HG03378 (cell line): ENCODE measurements at regions not wholly inside any gene's neighbourhood (a gene's known extent, or its start where the extent isn't known, plus 50 kb on each side); places are given as distances from the start of the nearest gene placed in this dataset.
"Not testable (repeated sequence)": the region's sequence is repeated elsewhere in the genome, so short reads cannot be mapped to it uniquely, and the experiment has no call there.

ENCODE experiments used
- ATAC-seq: cut with Tn5 transposase; IDR thresholded peaks from one replicate; pipeline ENCODE4 v1.9.1; 2021; ENCODE audit warnings: mild to moderate bottlenecking, moderate library complexity; ENCODE audit not compliant: unreplicated experiment

GRCh38 chr3:164018500-164018899 lies 1059.8 kb downstream of the SI start:
- ATAC-seq, result no peak

DNA sequence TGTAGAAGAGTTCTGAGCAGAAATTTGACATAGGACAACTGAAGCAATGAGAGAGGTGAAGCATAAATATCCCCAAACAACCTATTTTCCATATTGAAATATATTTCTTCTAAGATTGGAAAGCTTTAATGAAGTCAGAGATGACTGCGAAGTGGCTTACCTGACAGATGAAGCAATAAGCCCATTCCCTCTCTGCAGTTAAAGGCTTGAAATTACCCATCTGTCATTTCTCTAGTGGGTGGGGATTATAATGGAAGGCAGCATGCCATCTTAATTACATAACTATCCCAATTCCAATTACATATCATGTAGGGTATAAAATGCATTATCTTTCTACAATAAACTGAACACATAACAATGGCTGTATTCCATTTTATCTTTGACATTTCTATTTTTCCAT lies 1070.5 kb downstream of the SI start:
- no peak for ATAC-seq

DNA sequence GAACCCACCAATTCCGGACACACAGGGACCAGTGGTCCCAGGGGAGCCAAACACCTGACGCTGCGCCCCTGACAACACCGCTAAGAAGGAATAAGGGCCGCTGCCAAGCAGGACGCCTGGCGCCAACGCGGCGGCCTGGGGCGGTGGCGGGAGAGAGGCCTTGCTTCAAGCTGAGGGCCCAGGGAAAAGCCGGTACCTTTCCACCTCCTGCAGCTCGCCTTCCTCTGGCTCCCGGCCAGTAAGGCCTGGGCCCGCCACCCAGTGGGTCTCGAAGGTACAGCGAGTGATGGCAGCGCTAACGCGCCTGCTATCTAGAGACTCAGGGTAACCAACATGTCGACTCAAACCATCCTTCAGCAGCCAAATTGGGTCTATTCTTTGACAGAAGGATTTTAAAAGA lies 1074.1 kb downstream of the SI start:
- no peak for ATAC-seq

GRCh38 chr3:164003016-164003415 lies 1075.3 kb downstream of the SI start:
- ATAC-seq, result not testable (repeated sequence)

DNA sequence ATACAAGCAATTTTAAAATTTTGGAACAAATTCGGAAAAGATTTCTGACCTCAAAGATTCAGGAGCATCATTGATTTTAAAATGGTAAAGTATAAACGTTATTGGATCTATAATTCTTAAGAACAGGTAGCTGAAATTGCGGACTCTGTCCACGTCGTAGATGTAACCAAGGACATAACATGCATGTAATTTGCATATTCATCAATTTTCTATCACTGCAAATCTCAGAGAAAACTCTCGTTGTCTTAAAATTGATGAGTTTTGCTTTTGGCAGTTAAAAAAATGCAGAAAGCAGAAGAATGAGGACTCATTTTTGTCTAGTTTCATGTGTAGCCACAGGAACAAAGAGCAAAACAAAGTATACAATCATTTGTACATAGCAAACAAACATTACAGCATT lies 1094.4 kb downstream of the SI start:
- no peak for ATAC-seq

- ATAC-seq, result no peak
Observed at GRCh38 chr3:163971861-163972260, 1106.4 kb downstream of the SI start.

- no peak for ATAC-seq
Observed at GRCh38 chr3:163957072-163957471, 1121.2 kb downstream of the SI start.

DNA sequence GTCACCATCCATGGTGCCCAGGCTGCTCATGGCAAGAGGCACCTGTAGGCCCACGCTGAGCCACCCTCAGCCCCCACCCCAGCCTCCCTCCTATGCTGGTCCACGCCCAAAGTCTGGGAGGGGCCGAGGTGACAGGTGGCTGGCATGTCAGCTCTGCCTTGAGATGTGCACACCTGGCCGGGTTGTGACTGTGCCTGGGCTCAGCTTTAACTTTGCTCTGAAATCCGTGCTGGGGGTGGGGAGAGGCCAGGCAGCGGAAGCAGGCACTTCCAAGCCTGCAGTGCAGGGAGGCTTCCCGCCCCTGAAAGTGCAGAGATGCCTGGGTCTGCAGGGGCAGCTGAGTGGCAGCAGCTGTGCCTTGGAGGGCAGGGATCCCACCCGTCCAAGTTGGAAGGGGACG lies 1124.8 kb downstream of the SI start:
- ATAC-seq, result no peak

- ATAC-seq, result no peak
Observed at GRCh38 chr3:163952499-163952898, 1125.8 kb downstream of the SI start.

DNA sequence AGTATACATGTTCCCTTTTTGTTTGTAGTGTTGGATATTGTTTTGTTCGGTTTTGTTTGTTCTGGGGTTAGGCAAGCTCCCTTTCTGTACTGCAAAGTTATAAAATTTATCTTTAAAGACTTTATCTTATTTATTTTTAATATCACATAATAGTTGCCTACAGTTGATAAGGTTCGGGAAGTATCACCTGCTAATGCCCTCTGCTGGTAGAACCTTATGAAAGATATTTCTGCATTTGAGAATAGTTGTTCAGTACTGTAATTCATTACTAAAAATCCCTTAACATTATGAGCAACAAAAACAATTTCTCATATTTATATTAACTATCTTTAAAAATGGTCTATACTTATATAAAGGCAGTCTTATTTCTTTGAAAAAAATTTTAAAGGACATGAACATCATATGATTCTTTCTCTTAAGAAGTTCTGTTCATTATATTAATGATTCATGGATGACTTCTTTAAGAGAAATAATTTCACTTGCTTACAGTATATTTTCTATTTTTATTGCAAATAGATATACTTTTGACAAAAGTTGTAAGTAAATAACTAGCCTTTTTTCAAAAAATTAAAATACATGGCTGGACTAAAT lies 1126.8 kb downstream of the SI start:
- no peak for ATAC-seq

- no peak for ATAC-seq
Observed at GRCh38 chr3:163946785-163947184, 1131.5 kb downstream of the SI start.

DNA sequence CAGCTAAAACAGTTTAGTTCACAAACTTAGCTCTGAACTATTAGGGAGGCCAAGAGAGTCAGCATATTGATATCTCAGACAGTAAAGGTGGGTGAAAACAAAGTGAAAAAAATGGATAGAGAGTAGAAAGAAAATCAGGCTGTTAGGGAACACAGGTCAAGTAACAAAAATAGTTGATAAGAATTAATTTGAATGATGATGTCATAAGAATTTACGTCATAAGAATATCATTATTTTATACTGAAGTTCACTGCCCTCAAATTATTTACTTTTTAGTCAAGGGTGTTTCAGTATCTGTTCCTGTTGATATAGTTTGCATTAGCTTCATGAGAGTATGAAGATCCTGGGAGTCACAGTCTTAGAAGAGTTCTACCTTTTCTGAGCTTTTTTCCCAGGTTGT lies 1134.6 kb downstream of the SI start:
- no peak for ATAC-seq

- ATAC-seq, result no peak
Observed at GRCh38 chr3:163939926-163940325, 1138.4 kb downstream of the SI start.

GRCh38 chr3:163936543-163936942 lies 1141.8 kb downstream of the SI start:
- no peak for ATAC-seq

DNA sequence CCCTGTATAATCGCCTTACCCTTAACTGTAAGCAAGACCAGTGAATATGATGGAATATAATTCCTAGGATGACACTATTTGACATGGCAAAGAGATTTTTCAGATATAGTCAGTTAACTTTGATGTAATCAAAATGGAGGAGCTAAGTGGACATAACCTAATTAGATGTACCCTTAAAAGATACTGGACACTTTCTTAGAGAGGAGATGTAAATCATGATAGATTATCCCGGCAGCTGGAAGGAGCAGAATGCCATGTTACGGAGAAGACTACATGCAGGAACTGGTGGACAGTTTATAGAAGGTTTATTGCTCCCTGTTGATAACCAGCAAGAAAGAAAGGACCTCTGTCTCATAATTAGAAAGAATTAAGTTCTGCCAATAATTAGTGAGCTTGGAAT lies 1142.9 kb downstream of the SI start:
- no peak for ATAC-seq

- ATAC-seq, result no peak
Observed at GRCh38 chr3:163929069-163929652, 1149.1 kb downstream of the SI start.

GRCh38 chr3:163927521-163927920 lies 1150.8 kb downstream of the SI start:
- no peak for ATAC-seq

- no peak for ATAC-seq
Observed at GRCh38 chr3:163924600-163924999, 1153.7 kb downstream of the SI start.

DNA sequence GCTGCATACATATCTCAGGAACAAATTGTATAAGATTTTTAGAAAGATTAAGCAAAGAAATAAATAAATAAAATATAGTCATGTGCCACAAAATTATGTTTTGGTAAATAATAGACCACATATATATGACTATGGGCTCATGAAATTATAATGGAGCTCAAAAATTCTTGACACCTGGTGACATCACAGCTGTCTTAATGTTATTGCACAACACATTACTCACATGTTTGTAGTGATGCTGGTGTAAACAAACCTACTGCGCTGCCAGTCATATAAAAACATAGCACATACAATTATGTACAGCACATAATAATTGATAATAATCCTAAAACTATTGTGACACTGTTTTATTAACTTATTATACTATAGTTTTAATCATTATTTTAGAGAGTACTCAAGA lies 1159.1 kb downstream of the SI start:
- no peak for ATAC-seq

- ATAC-seq, result no peak
Observed at GRCh38 chr3:163916596-163917560, 1161.4 kb downstream of the SI start.

- ATAC-seq, result no peak
Observed at GRCh38 chr3:163915280-163915679, 1163.0 kb downstream of the SI start.

GRCh38 chr3:163914567-163914966 lies 1163.7 kb downstream of the SI start:
- ATAC-seq, result no peak
